HEK293 (cell line): ENCODE measurements at regions not wholly inside any gene's neighbourhood (a gene's known extent, or its start where the extent isn't known, plus 50 kb on each side); places are given as distances from the start of the nearest gene placed in this dataset.

Experiments used
- CTCF ChIA-PET: fragments of 350-600 bp; formaldehyde crosslinking; extraction: SDS; loops from one replicate; lab custom pipeline; 2021; ENCODE audit warnings: antibody characterized with exemption; lab: Yijun Ruan, JAX
- POLR2A ChIA-PET: fragments of 300-600 bp; formaldehyde crosslinking; extraction: SDS; loops from one replicate; lab custom pipeline; 2020; ENCODE audit warnings: antibody characterized with exemption, inconsistent platforms; lab: Yijun Ruan, JAX
- H3K27ac ChIP-seq: fragments of 200-500 bp; sonication (Bioruptor generic); 2 replicates; pipeline ENCODE4 v1.5.1; 2014; ENCODE audit warnings: low read depth, low read length, control low read depth, inconsistent platforms; ENCODE audit errors: extremely low read depth
- H3K36me3 ChIP-seq, 2 experiments: fragments of 200-500 bp in 1 of 2; sonication (Bioruptor generic) in 1 of 2; 1 replicate in 1 of 2; 2 replicates in 1 of 2; pipeline ENCODE4 v1.5.1; 2014 to 2017; ENCODE audit warnings: inconsistent platforms in 2 of 2, low read length in 2 of 2; ENCODE audit not compliant: control insufficient read depth in 2 of 2, insufficient read depth in 1 of 2
- H3K4me1 ChIP-seq: fragments of 200-500 bp; sonication (Bioruptor generic); 2 replicates; pipeline ENCODE4 v1.5.1; 2014; ENCODE audit warnings: mild to moderate bottlenecking, low read length, inconsistent platforms; ENCODE audit not compliant: control insufficient read depth, insufficient read depth
- H3K4me3 ChIP-seq: 2 replicates; pipeline ENCODE4 v1.5.1; 2011; ENCODE audit warnings: low read depth, mild to moderate bottlenecking, control low read depth, low read length, moderate library complexity
- H3K9me3 ChIP-seq: fragments of 200-500 bp; sonication (Bioruptor generic); 2 replicates; pipeline ENCODE4 v1.5.1; 2014; ENCODE audit warnings: low read depth, low read length, inconsistent platforms; ENCODE audit not compliant: control insufficient read depth, insufficient read depth
- BCL11A ChIP-seq: fragments of 450-650 bp; formaldehyde crosslinking; IDR thresholded peaks from 2 replicates; pipeline ENCODE4 v1.5.1; 2016; ENCODE audit warnings: low read depth, missing biosample characterization, missing genetic modification characterization
- PRDM1 ChIP-seq: fragments of 450-650 bp; formaldehyde crosslinking; IDR thresholded peaks from 2 replicates; pipeline ENCODE4; 2016; ENCODE audit warnings: missing biosample characterization, missing genetic modification characterization
- RBAK ChIP-seq: fragments of 450-650 bp; formaldehyde crosslinking; IDR thresholded peaks from 2 replicates; pipeline ENCODE4 v1.5.1; 2016; ENCODE audit warnings: missing biosample characterization, missing genetic modification characterization
- REST ChIP-seq: fragments of 450-650 bp; formaldehyde crosslinking; IDR thresholded peaks from 2 replicates; pipeline ENCODE4 v1.5.1; 2016; ENCODE audit warnings: missing biosample characterization, missing genetic modification characterization
- SP3 ChIP-seq: fragments of 450-650 bp; formaldehyde crosslinking; IDR thresholded peaks from 2 replicates; pipeline ENCODE4 v1.5.1; 2016; ENCODE audit warnings: missing biosample characterization, missing genetic modification characterization
- ZBTB21 ChIP-seq: fragments of 450-650 bp; formaldehyde crosslinking; IDR thresholded peaks from 2 replicates; pipeline ENCODE4 v1.5.1; 2017; ENCODE audit warnings: missing biosample characterization, missing genetic modification characterization
- ZBTB44 ChIP-seq: fragments of 450-650 bp; IDR thresholded peaks from 2 replicates; pipeline ENCODE4 v1.5.1; 2018; ENCODE audit warnings: missing biosample characterization, mild to moderate bottlenecking, missing genetic modification characterization
- ZBTB7A ChIP-seq: fragments of 450-650 bp; formaldehyde crosslinking; IDR thresholded peaks from 2 replicates; pipeline ENCODE4 v1.5.1; 2016; ENCODE audit warnings: low read depth, missing biosample characterization, missing genetic modification characterization
- ZIC2 ChIP-seq: fragments of 450-650 bp; formaldehyde crosslinking; IDR thresholded peaks from 2 replicates; pipeline ENCODE4 v1.5.1; 2016; ENCODE audit warnings: missing biosample characterization, missing genetic modification characterization
- ZNF114 ChIP-seq: fragments of 450-650 bp; formaldehyde crosslinking; IDR thresholded peaks from 2 replicates; pipeline ENCODE4 v1.5.0; 2017; ENCODE audit warnings: missing biosample characterization, missing genetic modification characterization
- ZNF133 ChIP-seq: fragments of 450-650 bp; formaldehyde crosslinking; IDR thresholded peaks from 2 replicates; pipeline ENCODE4 v1.5.1; 2016; ENCODE audit warnings: missing biosample characterization, missing genetic modification characterization
- ZNF155 ChIP-seq: fragments of 450-650 bp; formaldehyde crosslinking; IDR thresholded peaks from 2 replicates; pipeline ENCODE4 v1.5.1; 2016; ENCODE audit warnings: missing biosample characterization, missing genetic modification characterization
- ZNF23 ChIP-seq: fragments of 450-650 bp; formaldehyde crosslinking; IDR thresholded peaks from 2 replicates; pipeline ENCODE4 v1.5.1; 2016; ENCODE audit warnings: missing biosample characterization, missing genetic modification characterization, borderline replicate concordance
- ZNF280C ChIP-seq: fragments of 450-650 bp; formaldehyde crosslinking; IDR thresholded peaks from 2 replicates; pipeline ENCODE4 v1.5.1; 2016; ENCODE audit warnings: missing biosample characterization, missing genetic modification characterization
- ZNF548 ChIP-seq: fragments of 450-650 bp; formaldehyde crosslinking; IDR thresholded peaks from 2 replicates; pipeline ENCODE4 v1.5.1; 2016; ENCODE audit warnings: missing biosample characterization, missing genetic modification characterization
- ZNF561 ChIP-seq: fragments of 450-650 bp; IDR thresholded peaks from 2 replicates; pipeline ENCODE4 v1.5.1; 2018; ENCODE audit warnings: missing biosample characterization, missing genetic modification characterization, borderline replicate concordance
- ZNF571 ChIP-seq: fragments of 450-650 bp; formaldehyde crosslinking; IDR thresholded peaks from 2 replicates; pipeline ENCODE4 v1.5.0; 2017; ENCODE audit warnings: missing biosample characterization, missing genetic modification characterization
- ZNF621 ChIP-seq: fragments of 450-650 bp; formaldehyde crosslinking; IDR thresholded peaks from 2 replicates; pipeline ENCODE4 v1.5.1; 2017; ENCODE audit warnings: missing biosample characterization, missing genetic modification characterization
- ZNF664 ChIP-seq: fragments of 450-650 bp; formaldehyde crosslinking; IDR thresholded peaks from 2 replicates; pipeline ENCODE4 v1.5.1; 2016; ENCODE audit warnings: missing biosample characterization, missing genetic modification characterization
- ZNF701 ChIP-seq: fragments of 450-650 bp; formaldehyde crosslinking; IDR thresholded peaks from 2 replicates; pipeline ENCODE4 v1.5.1; 2016; ENCODE audit warnings: missing biosample characterization, missing genetic modification characterization

- POLR2A ChIA-PET, result no interaction called here
- Histone ChIP-seq H3K4me3 (no peak overlapping the region), H3K4me1 (no peaks in the 10 kb centered on the region), H3K9me3 (no peaks in the 10 kb centered on the region), H3K36me3 (no peaks in the 10 kb centered on the region)
- TF ChIP-seq PRDM1 (no peak), ZBTB44 (tag by site-specific recombination) (no peak), ZNF114 (tag by site-specific recombination) (no peak), ZBTB21 (tag by site-specific recombination) (no peak)
- TF ChIP-seq, all 188 proteins: peak for 0
- no peak overlapping the region for H3K27ac ChIP-seq
- CTCF ChIA-PET, result no interaction called here
Observed at GRCh38 chr4:42732776-42733175, 75.9 kb upstream of the ATP8A1 start.

GRCh38 chr4:42729505-42730237 is 72.8 kb upstream of the ATP8A1 start:
- TF ChIP-seq RBAK, result no peak
- no peak for TF ChIP-seq REST (tag by site-specific recombination)
- no peak for TF ChIP-seq ZNF133 (tag by site-specific recombination)
- no peak for TF ChIP-seq SP3
- no peak for TF ChIP-seq ZNF114 (tag by site-specific recombination)
- TF ChIP-seq ZNF548, result no peak
- no peak for TF ChIP-seq ZNF571 (tag by site-specific recombination)
- no peak for TF ChIP-seq ZNF561 (tag by site-specific recombination)
- no peak for TF ChIP-seq ZBTB7A (tag by site-specific recombination)
- no peak for TF ChIP-seq ZNF155 (tag by site-specific recombination)
- no peak for TF ChIP-seq ZNF621 (tag by site-specific recombination)
- TF ChIP-seq ZNF23 (tag by site-specific recombination), result no peak
- TF ChIP-seq ZNF701, result no peak
- no peak for TF ChIP-seq ZNF664
- TF ChIP-seq ZNF280C (tag by site-specific recombination), result no peak
- TF ChIP-seq ZIC2 (tag by site-specific recombination), result no peak
- no peak for TF ChIP-seq BCL11A (tag by site-specific recombination)
- TF ChIP-seq, all 188 proteins: peak for 0
- ChIA-PET POLR2A (no interaction called here), CTCF (interaction anchor here (0.6 kb wide), 1 partner anchor 68 kb away, joined by 3 read pairs; no protein-coding TSS in a partner anchor)
- Histone ChIP-seq H3K4me3 (no peak overlapping the region), H3K4me1 (no peaks in the 10 kb centered on the region), H3K27ac (no peak overlapping the region), H3K9me3 (no peaks in the 10 kb centered on the region), H3K36me3 (no peaks in the 10 kb centered on the region)
